ENCODE measurements at regions not wholly inside any gene's neighbourhood (a gene's known extent, or its start where the extent isn't known, plus 50 kb on each side); places are given as distances from the start of the nearest gene placed in this dataset.

- intact Hi-C loops (cut with micrococcal nuclease) = no loop called here
- Mint-ChIP-seq H3K4me3 (no peak overlapping the region), H3K9me3 (no peaks in the 10 kb centered on the region), H3K36me3 (ENCODE audit: low read depth) (no peaks in the 10 kb centered on the region), H3K4me1 (ENCODE audit: low read depth) (no peaks in the 10 kb centered on the region), H3K27ac (no peak overlapping the region), H3K27me3 (no peaks in the 10 kb centered on the region)
Observed at GRCh38 chr2:221708902-221709301, 136.8 kb upstream of the EPHA4 start.

DNA sequence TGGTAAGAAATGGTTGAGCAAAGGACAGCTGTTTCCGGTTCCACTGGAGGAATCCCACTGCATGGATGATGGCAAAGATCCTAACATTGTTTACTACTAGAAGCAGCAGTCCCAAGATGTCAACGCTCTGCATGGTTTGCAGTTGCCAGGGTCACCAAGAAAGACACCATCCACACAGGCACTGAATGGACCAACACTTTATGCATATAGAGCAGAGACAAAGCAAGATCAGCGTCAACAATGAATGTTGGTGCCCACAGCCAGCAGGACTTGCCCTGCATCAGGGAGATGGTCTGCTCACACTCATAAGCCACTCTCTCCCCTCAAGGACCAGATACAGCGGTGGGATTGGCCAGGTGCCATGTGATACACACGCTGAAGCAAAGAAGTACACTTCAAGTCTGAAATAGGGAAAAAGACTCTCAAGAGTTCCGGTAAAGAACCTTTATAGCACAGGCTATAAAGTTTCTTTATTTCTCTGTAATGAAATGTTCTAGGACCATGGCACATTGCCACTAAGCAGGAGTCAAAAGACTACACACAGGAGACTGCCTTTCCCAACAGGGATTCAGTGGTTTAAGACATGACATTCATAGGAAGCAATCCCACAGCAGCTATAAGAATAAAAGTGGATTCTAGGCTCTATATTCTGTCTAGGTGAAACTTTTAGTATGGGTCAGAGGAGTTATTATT lies 133.2 kb upstream of the EPHA4 start:
- Mint-ChIP-seq H3K36me3 (ENCODE audit: low read depth) (no peaks in the 10 kb centered on the region), H3K4me3 (no peak overlapping the region), H3K27me3 (no peaks in the 10 kb centered on the region), H3K27ac (no peak overlapping the region), H3K4me1 (ENCODE audit: low read depth) (no peaks in the 10 kb centered on the region), H3K9me3 (no peaks in the 10 kb centered on the region)
- intact Hi-C loops (cut with micrococcal nuclease) = no loop called here

DNA sequence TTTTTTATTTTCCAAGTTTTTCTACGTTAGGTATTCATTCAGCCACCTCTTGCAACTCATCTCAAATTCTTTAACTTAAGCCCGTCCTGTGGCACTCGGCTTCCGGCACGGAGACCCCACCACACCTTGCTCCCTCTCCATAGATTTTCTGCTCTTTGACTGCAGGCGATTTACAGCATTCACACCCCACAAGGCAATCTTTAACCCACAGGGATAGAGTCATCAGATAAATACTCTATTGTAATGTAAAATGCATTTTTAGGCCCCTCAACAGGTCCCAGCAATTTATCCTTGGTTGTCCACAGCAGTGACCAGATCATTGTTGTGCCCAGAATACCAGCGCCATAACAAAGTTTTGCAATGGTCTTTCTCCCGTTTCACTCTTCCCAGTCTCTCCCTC lies 132.3 kb upstream of the EPHA4 start:
- H3K9me3 Mint-ChIP-seq = no peaks in the 10 kb centered on the region
- no peak overlapping the region for H3K27ac Mint-ChIP-seq
- intact Hi-C loops (cut with micrococcal nuclease) = no loop called here
- H3K36me3 Mint-ChIP-seq (ENCODE audit: low read depth) = no peaks in the 10 kb centered on the region
- no peaks in the 10 kb centered on the region for H3K27me3 Mint-ChIP-seq
- H3K4me3 Mint-ChIP-seq = no peak overlapping the region
- no peaks in the 10 kb centered on the region for H3K4me1 Mint-ChIP-seq (ENCODE audit: low read depth)

GRCh38 chr2:221693365-221693764 lies 121.3 kb upstream of the EPHA4 start:
- H3K27me3 Mint-ChIP-seq = no peaks in the 10 kb centered on the region
- H3K4me3 Mint-ChIP-seq = no peak overlapping the region
- intact Hi-C loops (cut with micrococcal nuclease) = no loop called here
- no peaks in the 10 kb centered on the region for H3K4me1 Mint-ChIP-seq (ENCODE audit: low read depth)
- no peaks in the 10 kb centered on the region for H3K36me3 Mint-ChIP-seq (ENCODE audit: low read depth)
- H3K27ac Mint-ChIP-seq = no peak overlapping the region
- H3K9me3 Mint-ChIP-seq = no peaks in the 10 kb centered on the region

- Mint-ChIP-seq H3K4me1 (ENCODE audit: low read depth) (no peaks in the 10 kb centered on the region), H3K4me3 (no peak overlapping the region), H3K27ac (no peak overlapping the region), H3K27me3 (no peaks in the 10 kb centered on the region), H3K9me3 (no peaks in the 10 kb centered on the region), H3K36me3 (ENCODE audit: low read depth) (no peaks in the 10 kb centered on the region)
- intact Hi-C loops (cut with micrococcal nuclease) = no loop called here
Observed at GRCh38 chr2:221691571-221691970, 119.5 kb upstream of the EPHA4 start.

DNA sequence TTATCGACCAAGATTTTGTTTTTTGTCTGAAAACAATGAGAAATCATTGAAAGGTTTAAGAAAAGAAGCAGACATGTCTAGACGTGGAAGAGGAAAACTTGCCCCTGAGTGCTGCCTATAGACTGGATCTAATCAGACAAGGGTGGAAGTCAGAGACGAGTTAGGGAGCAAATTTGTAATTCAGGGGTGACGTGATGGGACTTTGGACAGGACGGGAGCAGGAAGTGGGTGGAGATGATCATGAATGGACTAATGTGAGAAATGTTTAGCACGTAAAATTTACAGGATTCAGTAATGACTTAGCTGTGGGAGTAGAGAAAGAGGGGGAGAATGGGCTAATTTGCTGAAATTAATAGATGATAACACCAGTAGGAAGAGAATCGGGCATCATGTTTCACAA lies 117.0 kb upstream of the EPHA4 start:
- Mint-ChIP-seq H3K36me3 (ENCODE audit: low read depth) (no peaks in the 10 kb centered on the region), H3K27ac (no peak overlapping the region), H3K27me3 (no peaks in the 10 kb centered on the region), H3K9me3 (no peaks in the 10 kb centered on the region), H3K4me3 (no peak overlapping the region), H3K4me1 (ENCODE audit: low read depth) (no peaks in the 10 kb centered on the region)
- intact Hi-C loops (cut with micrococcal nuclease) = no loop called here

DNA sequence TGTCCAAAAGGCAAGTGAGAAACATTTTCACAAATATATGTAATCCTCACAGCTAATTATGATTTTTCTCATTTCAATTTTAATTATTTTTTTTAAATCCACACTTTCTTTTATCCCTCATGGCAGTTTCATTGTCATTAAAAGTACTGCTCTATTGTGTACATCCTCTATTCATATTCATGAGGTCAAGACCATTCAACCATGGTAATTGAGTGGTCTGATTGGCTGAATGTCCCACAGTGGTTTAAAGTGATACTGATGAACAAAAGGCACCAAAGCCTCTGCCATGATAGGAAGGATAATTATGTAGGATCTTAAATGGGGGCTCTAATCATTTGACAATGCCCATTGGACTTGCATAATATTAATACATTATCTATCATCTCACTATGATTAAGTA lies 108.4 kb upstream of the EPHA4 start:
- intact Hi-C loops (cut with micrococcal nuclease) = no loop called here
- H3K9me3 Mint-ChIP-seq = peaks cover 9% of the 10 kb centered on the region
- no peaks in the 10 kb centered on the region for H3K27me3 Mint-ChIP-seq
- no peak overlapping the region for H3K27ac Mint-ChIP-seq
- no peaks in the 10 kb centered on the region for H3K4me1 Mint-ChIP-seq (ENCODE audit: low read depth)
- no peak overlapping the region for H3K4me3 Mint-ChIP-seq
- H3K36me3 Mint-ChIP-seq (ENCODE audit: low read depth) = no peaks in the 10 kb centered on the region

- H3K27me3 Mint-ChIP-seq = no peaks in the 10 kb centered on the region
- no peak overlapping the region for H3K4me3 Mint-ChIP-seq
- intact Hi-C loops (cut with micrococcal nuclease) = no loop called here
- H3K27ac Mint-ChIP-seq = no peak overlapping the region
- H3K36me3 Mint-ChIP-seq (ENCODE audit: low read depth) = no peaks in the 10 kb centered on the region
- no peaks in the 10 kb centered on the region for H3K9me3 Mint-ChIP-seq
- no peaks in the 10 kb centered on the region for H3K4me1 Mint-ChIP-seq (ENCODE audit: low read depth)
Observed at GRCh38 chr2:221677688-221678087, 105.6 kb upstream of the EPHA4 start.

- no peak overlapping the region for H3K27ac Mint-ChIP-seq
- no peaks in the 10 kb centered on the region for H3K4me1 Mint-ChIP-seq (ENCODE audit: low read depth)
- H3K27me3 Mint-ChIP-seq = no peaks in the 10 kb centered on the region
- intact Hi-C loops (cut with micrococcal nuclease) = no loop called here
- H3K36me3 Mint-ChIP-seq (ENCODE audit: low read depth) = no peaks in the 10 kb centered on the region
- no peak overlapping the region for H3K4me3 Mint-ChIP-seq
- H3K9me3 Mint-ChIP-seq = no peaks in the 10 kb centered on the region
Observed at GRCh38 chr2:221676566-221677172, 104.6 kb upstream of the EPHA4 start.

DNA sequence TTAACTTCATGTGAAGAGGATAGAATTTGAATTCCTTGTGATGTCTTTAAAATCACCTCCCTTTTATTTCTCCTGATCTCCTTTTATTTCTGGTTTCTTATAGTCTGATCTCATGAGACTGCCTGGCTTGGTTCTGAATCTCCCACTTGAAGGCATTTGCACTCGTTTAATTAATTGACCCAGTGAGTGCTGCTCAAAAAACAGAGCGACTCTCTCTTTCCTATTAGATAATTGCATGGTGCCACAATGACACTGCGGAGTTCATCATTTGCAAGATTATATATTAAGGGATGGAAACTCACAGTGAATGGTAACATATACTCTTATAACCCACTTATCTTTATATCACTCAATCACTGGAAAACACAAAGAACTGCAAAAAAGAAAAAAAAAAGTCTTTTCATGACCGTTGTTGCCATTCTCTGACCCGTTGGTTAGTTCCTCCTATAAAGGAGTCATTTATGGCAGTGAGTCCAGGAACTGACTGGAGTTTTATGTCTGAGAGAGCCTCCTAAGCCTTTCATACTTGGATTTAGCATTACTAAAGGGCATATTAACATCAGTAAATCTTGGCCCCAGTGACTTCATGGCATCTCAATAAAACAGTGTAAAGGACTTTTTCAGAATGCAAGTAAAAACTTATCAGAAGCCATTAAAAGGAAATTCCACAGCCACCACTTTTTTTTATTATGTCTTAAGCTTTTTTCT lies 103.3 kb upstream of the EPHA4 start:
- Mint-ChIP-seq H3K4me1 (ENCODE audit: low read depth) (no peaks in the 10 kb centered on the region), H3K9me3 (peaks cover 3% of the 10 kb centered on the region), H3K27me3 (no peaks in the 10 kb centered on the region), H3K36me3 (ENCODE audit: low read depth) (no peaks in the 10 kb centered on the region), H3K27ac (no peak overlapping the region), H3K4me3 (no peak overlapping the region)
- intact Hi-C loops (cut with micrococcal nuclease) = no loop called here

DNA sequence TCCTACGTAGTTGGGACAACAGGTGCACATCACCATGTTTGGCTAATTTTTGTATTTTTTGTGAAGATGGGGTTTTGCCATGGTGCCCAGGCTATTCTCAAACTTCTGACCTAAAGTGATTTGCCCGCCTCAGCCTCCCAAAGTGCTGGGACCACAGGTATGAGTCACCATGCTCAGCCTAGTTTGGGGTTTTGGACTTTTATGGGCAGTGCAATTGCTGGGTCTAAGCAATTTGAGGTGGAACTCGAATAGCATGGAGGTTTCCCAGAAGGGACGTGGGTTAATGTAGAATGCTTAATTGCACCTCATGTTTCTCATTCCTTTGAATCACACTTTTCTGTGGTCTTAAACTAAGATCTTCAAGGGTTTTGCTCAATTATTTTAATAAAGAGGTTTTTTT lies 102.3 kb upstream of the EPHA4 start:
- no peak overlapping the region for H3K4me3 Mint-ChIP-seq

DNA sequence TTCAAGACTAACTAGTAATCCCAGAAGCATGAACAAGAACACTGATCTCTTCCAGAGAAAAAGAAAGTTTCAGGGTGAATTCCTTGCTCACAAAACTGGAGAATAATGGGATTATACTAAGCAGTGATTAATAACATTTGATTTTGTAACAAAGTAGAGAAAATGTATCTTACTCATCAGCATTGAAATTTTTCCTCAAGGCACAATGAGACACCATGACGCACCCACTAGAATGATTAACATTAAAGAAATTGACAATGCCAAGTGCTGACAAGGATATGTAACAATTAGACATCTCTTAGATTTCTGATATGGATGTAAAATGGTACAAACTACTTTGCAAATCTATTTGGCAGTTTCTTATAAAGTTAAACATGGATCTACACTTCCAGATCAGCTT lies 101.1 kb upstream of the EPHA4 start:
- intact Hi-C loops (cut with micrococcal nuclease) = no loop called here
- Mint-ChIP-seq H3K4me1 (ENCODE audit: low read depth) (no peaks in the 10 kb centered on the region), H3K27me3 (no peaks in the 10 kb centered on the region), H3K9me3 (peaks cover 8% of the 10 kb centered on the region), H3K36me3 (ENCODE audit: low read depth) (no peaks in the 10 kb centered on the region), H3K27ac (no peak overlapping the region), H3K4me3 (no peak overlapping the region)

More for the DNA sequence above, 102.3 kb upstream of the EPHA4 start:
- H3K9me3 Mint-ChIP-seq = peaks cover 8% of the 10 kb centered on the region
- no peaks in the 10 kb centered on the region for H3K27me3 Mint-ChIP-seq
- H3K4me1 Mint-ChIP-seq (ENCODE audit: low read depth) = no peaks in the 10 kb centered on the region
- intact Hi-C loops (cut with micrococcal nuclease) = no loop called here
- no peaks in the 10 kb centered on the region for H3K36me3 Mint-ChIP-seq (ENCODE audit: low read depth)
- no peak overlapping the region for H3K27ac Mint-ChIP-seq

DNA sequence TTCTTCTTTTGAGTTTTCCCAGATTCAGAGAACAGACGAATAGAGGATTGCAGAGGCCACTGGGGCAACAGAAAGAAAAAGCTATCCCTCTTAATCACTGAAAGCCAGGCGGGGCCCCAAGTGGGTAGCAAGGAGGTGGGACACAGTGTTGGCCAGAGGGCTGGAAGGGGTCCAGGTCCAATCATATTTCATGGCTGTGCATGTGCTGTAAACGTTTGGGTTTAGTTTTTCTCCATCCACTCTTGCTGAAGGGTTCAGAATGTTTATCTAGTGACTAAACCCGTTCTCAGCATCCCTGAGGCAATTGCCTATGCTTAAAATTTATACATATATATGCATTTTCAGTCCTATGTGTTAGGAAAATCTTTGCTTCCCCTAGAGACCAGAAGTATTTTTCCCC lies 99.4 kb upstream of the EPHA4 start:
- intact Hi-C loops (cut with micrococcal nuclease) = no loop called here
- H3K36me3 Mint-ChIP-seq (ENCODE audit: low read depth) = no peaks in the 10 kb centered on the region
- H3K4me3 Mint-ChIP-seq = no peak overlapping the region
- no peak overlapping the region for H3K27ac Mint-ChIP-seq
- peaks cover 8% of the 10 kb centered on the region for H3K9me3 Mint-ChIP-seq
- H3K27me3 Mint-ChIP-seq = no peaks in the 10 kb centered on the region
- no peaks in the 10 kb centered on the region for H3K4me1 Mint-ChIP-seq (ENCODE audit: low read depth)

DNA sequence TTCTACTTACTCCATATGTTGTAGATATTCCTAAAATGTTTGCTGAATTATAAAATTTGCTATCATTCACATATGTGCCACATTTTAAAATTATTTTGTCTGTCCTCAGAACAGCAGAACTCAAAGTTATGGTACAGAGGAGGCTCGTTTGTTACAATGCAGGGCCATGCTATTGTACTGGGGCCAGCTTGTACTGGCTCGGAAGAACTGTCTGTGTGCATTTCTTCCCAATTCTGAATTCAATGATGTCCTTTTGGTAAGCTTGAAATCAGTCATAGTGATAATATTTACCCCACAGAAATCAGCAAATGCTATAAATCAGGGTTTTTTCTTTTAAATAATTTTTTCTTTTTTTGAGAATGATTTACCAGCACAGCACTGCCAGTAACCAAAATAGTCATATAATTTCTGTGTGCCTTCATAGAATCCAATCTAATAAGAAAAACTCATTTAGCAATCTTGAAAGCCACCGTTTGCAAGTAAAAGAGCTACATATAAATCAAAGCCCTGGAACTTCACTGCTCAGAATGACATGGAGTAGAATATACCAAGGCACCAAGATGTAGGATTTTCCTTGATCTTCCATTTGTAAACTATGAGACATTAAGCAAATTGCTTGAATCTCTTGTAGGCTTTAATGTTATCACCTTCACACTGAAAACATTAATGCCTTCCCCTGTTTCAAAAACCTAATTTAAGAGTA lies 90.7 kb upstream of the EPHA4 start:
- no peaks in the 10 kb centered on the region for H3K36me3 Mint-ChIP-seq (ENCODE audit: low read depth)

More for the DNA sequence above, 90.7 kb upstream of the EPHA4 start:
- intact Hi-C loops (cut with micrococcal nuclease) = no loop called here
- Mint-ChIP-seq H3K9me3 (peaks cover 7% of the 10 kb centered on the region), H3K4me3 (no peak overlapping the region), H3K4me1 (ENCODE audit: low read depth) (no peaks in the 10 kb centered on the region), H3K27me3 (no peaks in the 10 kb centered on the region), H3K27ac (no peak overlapping the region)

Data from dendritic cell treated with granulocyte-macrophage colony-stimulating factor and Interleukin-4, amounts not matched to agents 40 ng/mL and 50 ng/mL, for 4 days (primary cell).